Suprapubic skin (tissue), 4 donors: ENCODE measurements at regions not wholly inside any gene's neighbourhood (a gene's known extent, or its start where the extent isn't known, plus 50 kb on each side); places are given as distances from the start of the nearest gene placed in this dataset.

Experiments used
- EP300 ChIP-seq: sonication (generic); formaldehyde crosslinking; IDR thresholded peaks from one replicate; pipeline ENCODE4 v1.6.1; 2017; ENCODE audit warnings: antibody characterized with exemption
- POLR2A ChIP-seq, 2 donors: fragments of 450-650 bp; IDR thresholded peaks; one replicate each; pipeline ENCODE4 v1.6.1; 2017; ENCODE audit warnings: antibody characterized with exemption in 2 of 2, mild to moderate bottlenecking in 2 of 2, moderate library complexity in 2 of 2
- POLR2AphosphoS5 ChIP-seq, 3 donors: sonication (generic); formaldehyde crosslinking; IDR thresholded peaks; one replicate each; pipeline ENCODE4 v1.6.1; 2017; ENCODE audit warnings: antibody characterized with exemption in 3 of 3

GRCh38 chr12:91811481-91812287 is 334.0 kb downstream of the BTG1 start:
- TF ChIP-seq POLR2A (IDR thresholded peaks at IDR 0.05) (no peak), POLR2AphosphoS5 (IDR thresholded peaks at IDR 0.05) (no peak), EP300 (no peak)
